Heart left ventricle (tissue), 13 donors: ENCODE measurements at regions not wholly inside any gene's neighbourhood (a gene's known extent, or its start where the extent isn't known, plus 50 kb on each side); places are given as distances from the start of the nearest gene placed in this dataset.

Source experiments
- POLR2A ChIP-seq, 2 donors: fragments of 450-650 bp; IDR thresholded peaks; one replicate each; pipeline ENCODE4 v1.6.1; 2017; ENCODE audit warnings: antibody characterized with exemption in 2 of 2, mild to moderate bottlenecking in 2 of 2, moderate library complexity in 2 of 2
- TF ChIP-seq, protein P1 (sequence below), 12 donors: fragments of 200-600 bp; sonication (generic) in 4 of 12; IDR thresholded peaks; one replicate each; pipeline versions ENCODE4 v1.5.0 to v1.8.0; 2018 to 2022; ENCODE audit warnings: antibody characterized with exemption in 12 of 12, mild to moderate bottlenecking in 5 of 12
- donor health status: ischemic (EF 13 %, LVEDD 7.1; RV severe dilation, severe dysfunction).
- donor health status: DM: no; HTN: yes; CAD: no.
- donor health status: DM: no; HTN: no; CAD: no.
- donor health status: ischemic (EF 25% LVEDD 6.9; RV normal size, moderate dysfunction).
- donor health status: ischemic (EF 25% LVEDD 5.7; RV mildly dilated, moderate dysfunction).
- donor health status: ischemic (EF 35%, LVEDD 5.7; RV mildly dilated, moderate dysfunction).
- donor health status: nonischemic (EF 11% LVEDD 7.7; RV severe dilation, severe dysfunction).
- donor health status: DM: yes; HTN: yes; CAD: no.
- donor health status: PGD.
- donor health status: ischemic (EF 29% LVEDD 5.4; RV normal size, mild dysfunction).
- donor health status: nonischemic (EF 23%, LVEDD 6.1; RV moderate dilation, normal function).

DNA sequence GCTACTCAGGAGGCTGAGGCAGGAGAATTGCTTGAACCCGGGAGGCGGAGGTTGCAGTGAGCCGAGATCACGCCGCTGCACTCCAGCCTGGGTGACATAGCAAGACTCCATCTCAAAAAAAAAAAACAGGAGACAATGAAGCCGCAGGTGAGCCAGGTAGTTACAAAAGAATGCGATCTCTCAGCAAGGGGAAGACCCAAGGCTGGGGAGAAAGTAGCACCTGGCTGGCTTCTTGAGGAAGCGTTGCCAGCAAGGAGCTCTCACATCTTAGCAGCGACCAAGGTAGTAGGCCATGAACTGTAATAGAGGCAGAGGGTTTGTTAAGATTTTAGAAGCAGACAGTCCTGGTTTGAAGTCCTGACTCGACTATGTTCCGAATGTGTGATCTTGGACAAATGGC, 175.0 kb downstream of the AIPL1 start:
- TF ChIP-seq, protein P1, sequence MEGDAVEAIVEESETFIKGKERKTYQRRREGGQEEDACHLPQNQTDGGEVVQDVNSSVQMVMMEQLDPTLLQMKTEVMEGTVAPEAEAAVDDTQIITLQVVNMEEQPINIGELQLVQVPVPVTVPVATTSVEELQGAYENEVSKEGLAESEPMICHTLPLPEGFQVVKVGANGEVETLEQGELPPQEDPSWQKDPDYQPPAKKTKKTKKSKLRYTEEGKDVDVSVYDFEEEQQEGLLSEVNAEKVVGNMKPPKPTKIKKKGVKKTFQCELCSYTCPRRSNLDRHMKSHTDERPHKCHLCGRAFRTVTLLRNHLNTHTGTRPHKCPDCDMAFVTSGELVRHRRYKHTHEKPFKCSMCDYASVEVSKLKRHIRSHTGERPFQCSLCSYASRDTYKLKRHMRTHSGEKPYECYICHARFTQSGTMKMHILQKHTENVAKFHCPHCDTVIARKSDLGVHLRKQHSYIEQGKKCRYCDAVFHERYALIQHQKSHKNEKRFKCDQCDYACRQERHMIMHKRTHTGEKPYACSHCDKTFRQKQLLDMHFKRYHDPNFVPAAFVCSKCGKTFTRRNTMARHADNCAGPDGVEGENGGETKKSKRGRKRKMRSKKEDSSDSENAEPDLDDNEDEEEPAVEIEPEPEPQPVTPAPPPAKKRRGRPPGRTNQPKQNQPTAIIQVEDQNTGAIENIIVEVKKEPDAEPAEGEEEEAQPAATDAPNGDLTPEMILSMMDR (IDR thresholded peaks at IDR 0.05): no peak
- no peak for TF ChIP-seq POLR2A (IDR thresholded peaks at IDR 0.05)
